Neural crest cell (in vitro differentiated cells): ENCODE measurements at regions not wholly inside any gene's neighbourhood (a gene's known extent, or its start where the extent isn't known, plus 50 kb on each side); places are given as distances from the start of the nearest gene placed in this dataset.

Experiments
- DNase-seq: peaks from one replicate; pipeline ENCODE4 v3.0.0; 2021; ENCODE audit warnings: low read depth, mixed read lengths, low spot score
- H3K27ac Mint-ChIP-seq: one replicate; pipeline ENCODE4 v1.8.0; 2021; ENCODE audit warnings: mild to moderate bottlenecking, mixed read lengths; ENCODE audit not compliant: unreplicated experiment
- H3K27me3 Mint-ChIP-seq: 2 replicates; pipeline ENCODE4 v1.8.0; 2021; ENCODE audit warnings: low read depth, mild to moderate bottlenecking, mixed read lengths
- H3K36me3 Mint-ChIP-seq: 2 replicates; pipeline ENCODE4 v1.8.0; 2021; ENCODE audit warnings: low read depth, mild to moderate bottlenecking, mixed read lengths
- H3K4me1 Mint-ChIP-seq: 2 replicates; pipeline ENCODE4 v1.8.0; 2021; ENCODE audit warnings: mixed read lengths
- H3K4me3 Mint-ChIP-seq: one replicate; pipeline ENCODE4 v1.8.0; 2021; ENCODE audit warnings: mild to moderate bottlenecking, mixed read lengths
- H3K9me3 Mint-ChIP-seq: 2 replicates; pipeline ENCODE4 v1.8.0; 2021; ENCODE audit warnings: mixed read lengths
- TF ChIP-seq, protein P1 (sequence below): fragments of 200-600 bp; sonication (generic); conservative IDR thresholded peaks from 2 replicates; pipeline ENCODE4 v1.5.0; 2021; ENCODE audit warnings: antibody characterized with exemption, mild to moderate bottlenecking

DNA sequence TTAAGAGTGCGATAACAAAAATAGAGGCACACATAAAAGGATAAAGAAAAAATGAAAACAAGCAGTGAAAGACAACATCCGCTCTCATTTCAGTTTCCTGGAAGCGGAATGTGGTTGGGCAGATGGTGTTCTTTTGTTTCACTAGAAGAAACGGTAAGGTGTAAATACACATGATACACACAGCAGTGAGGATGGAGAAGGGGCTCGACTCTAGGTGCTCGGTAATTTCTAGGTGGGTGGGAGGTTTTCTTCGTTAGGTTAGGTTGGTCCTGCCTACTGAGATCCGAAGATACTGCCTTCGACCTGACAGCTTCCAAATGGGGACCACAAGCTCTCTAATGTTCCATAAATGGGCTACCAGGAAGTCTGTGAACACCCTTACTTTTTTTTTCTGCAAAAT is 1082.5 kb downstream of the BCL11B start:
- Mint-ChIP-seq H3K27me3 (peaks cover 11% of the 10 kb centered on the region), H3K27ac (no peak overlapping the region), H3K9me3 (no peaks in the 10 kb centered on the region), H3K36me3 (no peaks in the 10 kb centered on the region), H3K4me1 (no peaks in the 10 kb centered on the region), H3K4me3 (no peak overlapping the region)
- DNase-seq, result no peak
- TF ChIP-seq, protein P1, sequence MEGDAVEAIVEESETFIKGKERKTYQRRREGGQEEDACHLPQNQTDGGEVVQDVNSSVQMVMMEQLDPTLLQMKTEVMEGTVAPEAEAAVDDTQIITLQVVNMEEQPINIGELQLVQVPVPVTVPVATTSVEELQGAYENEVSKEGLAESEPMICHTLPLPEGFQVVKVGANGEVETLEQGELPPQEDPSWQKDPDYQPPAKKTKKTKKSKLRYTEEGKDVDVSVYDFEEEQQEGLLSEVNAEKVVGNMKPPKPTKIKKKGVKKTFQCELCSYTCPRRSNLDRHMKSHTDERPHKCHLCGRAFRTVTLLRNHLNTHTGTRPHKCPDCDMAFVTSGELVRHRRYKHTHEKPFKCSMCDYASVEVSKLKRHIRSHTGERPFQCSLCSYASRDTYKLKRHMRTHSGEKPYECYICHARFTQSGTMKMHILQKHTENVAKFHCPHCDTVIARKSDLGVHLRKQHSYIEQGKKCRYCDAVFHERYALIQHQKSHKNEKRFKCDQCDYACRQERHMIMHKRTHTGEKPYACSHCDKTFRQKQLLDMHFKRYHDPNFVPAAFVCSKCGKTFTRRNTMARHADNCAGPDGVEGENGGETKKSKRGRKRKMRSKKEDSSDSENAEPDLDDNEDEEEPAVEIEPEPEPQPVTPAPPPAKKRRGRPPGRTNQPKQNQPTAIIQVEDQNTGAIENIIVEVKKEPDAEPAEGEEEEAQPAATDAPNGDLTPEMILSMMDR, result no peak

DNA sequence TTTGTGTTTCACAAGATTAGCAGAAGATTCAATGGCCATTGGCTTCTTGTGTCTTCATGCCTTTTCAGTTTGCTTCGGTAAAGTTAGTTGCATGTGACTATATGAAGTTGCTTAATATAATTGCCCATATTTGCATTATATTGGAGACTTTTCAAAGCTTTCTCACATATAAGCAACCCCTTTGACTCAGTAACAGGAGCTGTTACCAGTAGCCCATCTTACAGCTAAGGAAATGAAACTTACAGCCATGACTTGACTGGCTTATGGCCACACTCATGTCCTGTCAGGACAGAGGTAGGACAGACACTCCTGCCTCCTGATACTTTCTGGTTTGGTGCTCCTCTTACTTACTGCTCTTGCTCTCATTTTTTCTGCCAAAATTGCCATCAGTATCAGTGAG is 1082.1 kb downstream of the BCL11B start:
- Mint-ChIP-seq H3K27ac (no peak overlapping the region), H3K4me3 (no peak overlapping the region), H3K9me3 (no peaks in the 10 kb centered on the region), H3K36me3 (no peaks in the 10 kb centered on the region), H3K4me1 (no peaks in the 10 kb centered on the region), H3K27me3 (peaks cover 11% of the 10 kb centered on the region)
- no peak for DNase-seq
- TF ChIP-seq, protein P1, result no peak

DNA sequence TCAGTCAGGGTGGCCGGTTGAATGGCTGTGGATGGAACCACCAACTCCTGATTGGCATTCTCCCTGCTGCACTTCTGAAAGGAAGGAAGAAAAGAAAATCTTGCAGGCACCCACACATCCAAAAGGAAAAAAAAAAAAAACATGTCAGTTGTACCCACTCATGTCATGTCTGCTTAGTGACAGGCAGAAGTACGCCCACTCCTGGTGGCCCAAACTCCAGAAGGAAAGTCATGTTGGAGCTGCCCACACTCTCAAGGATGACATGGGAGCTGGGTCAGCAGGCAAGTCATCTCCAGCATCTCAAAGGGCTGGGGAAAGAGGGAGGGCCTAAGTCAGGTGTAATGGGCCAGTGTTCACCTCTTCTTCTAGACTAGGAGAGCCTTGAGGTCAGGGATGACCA is 1079.1 kb downstream of the BCL11B start:
- H3K9me3 Mint-ChIP-seq, result no peaks in the 10 kb centered on the region
- peaks cover 7% of the 10 kb centered on the region for H3K4me1 Mint-ChIP-seq
- peaks cover 7% of the 10 kb centered on the region for H3K27me3 Mint-ChIP-seq
- H3K36me3 Mint-ChIP-seq, result no peaks in the 10 kb centered on the region
- no peak overlapping the region for H3K27ac Mint-ChIP-seq
- TF ChIP-seq, protein P1, result no peak
- DNase-seq, result no peak
- no peak overlapping the region for H3K4me3 Mint-ChIP-seq

DNA sequence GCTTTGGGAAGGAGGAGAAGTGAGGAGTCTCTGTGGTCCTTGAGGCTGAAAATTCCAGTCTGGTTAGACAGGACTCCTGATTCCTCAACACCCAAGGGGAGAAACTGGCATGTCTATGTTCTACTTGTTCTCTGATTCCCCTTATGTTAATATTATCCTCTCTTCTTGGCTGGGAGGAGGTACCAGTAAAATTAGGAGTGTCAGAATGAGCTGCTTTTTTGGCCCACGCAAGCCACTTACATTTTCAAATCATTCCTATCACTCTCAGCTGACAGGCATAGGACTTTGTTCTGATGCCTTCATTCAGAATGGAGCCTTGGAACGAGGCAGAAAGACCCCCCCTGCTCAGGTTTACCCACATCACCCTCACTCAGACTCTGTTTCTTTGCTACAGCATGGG is 1077.2 kb downstream of the BCL11B start:
- peaks cover 7% of the 10 kb centered on the region for H3K27me3 Mint-ChIP-seq
- H3K9me3 Mint-ChIP-seq, result no peaks in the 10 kb centered on the region
- TF ChIP-seq, protein P1, result no peak

DNA sequence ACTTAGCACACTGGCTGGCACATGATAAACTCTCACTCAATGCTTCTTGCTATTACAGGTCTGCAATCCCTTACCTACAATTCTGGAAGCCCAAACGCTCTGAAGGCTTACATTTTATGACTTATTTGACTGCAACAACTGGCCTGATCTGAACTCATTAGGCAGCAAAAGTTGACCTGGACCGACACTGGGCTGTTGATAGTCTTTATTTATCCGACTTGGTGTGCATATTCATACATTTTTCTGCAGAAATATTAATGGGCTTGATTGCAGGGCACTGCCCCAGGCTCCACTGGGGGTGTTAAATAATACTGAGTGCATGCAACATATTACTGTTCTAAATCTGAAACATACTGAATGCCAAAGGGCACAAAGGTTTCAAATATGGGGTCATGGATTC is 1076.7 kb downstream of the BCL11B start:
- Mint-ChIP-seq H3K27me3 (peaks cover 7% of the 10 kb centered on the region), H3K4me3 (no peak overlapping the region), H3K27ac (no peak overlapping the region), H3K9me3 (no peaks in the 10 kb centered on the region), H3K36me3 (no peaks in the 10 kb centered on the region), H3K4me1 (peaks cover 7% of the 10 kb centered on the region)
- TF ChIP-seq, protein P1, result no peak
- DNase-seq, result no peak

More for the DNA sequence above, 1077.2 kb downstream of the BCL11B start:
- Mint-ChIP-seq H3K36me3 (no peaks in the 10 kb centered on the region), H3K4me1 (peaks cover 7% of the 10 kb centered on the region), H3K4me3 (no peak overlapping the region), H3K27ac (no peak overlapping the region)
- DNase-seq, result no peak

DNA sequence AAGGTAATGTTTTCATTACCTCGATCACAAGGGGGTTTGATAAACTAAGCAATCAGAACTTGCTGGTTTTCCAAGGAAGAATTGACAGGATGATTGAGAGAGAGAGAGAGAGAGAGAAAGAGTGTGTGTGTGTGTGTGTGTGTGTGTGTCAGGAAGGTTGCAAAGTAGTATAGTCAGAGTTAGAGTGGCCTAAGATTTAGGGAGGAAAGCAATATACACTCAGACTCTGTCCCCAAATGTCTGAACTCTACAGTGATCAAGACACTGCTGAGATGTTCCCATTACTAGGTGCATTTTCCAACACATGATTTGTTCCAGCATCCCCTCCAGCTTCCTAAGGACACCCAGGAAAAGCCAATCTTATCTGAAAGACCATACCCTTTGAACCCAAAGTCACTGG is 1074.1 kb downstream of the BCL11B start:
- H3K27me3 Mint-ChIP-seq, result peaks cover 5% of the 10 kb centered on the region
- no peak overlapping the region for H3K27ac Mint-ChIP-seq
- no peak overlapping the region for H3K4me3 Mint-ChIP-seq
- H3K9me3 Mint-ChIP-seq, result no peaks in the 10 kb centered on the region
- H3K36me3 Mint-ChIP-seq, result no peaks in the 10 kb centered on the region
- TF ChIP-seq, protein P1, result no peak
- peaks cover 7% of the 10 kb centered on the region for H3K4me1 Mint-ChIP-seq
- DNase-seq, result no peak
